ENCODE measurements at regions not wholly inside any gene's neighbourhood (a gene's known extent, or its start where the extent isn't known, plus 50 kb on each side); places are given as distances from the start of the nearest gene placed in this dataset.

DNA sequence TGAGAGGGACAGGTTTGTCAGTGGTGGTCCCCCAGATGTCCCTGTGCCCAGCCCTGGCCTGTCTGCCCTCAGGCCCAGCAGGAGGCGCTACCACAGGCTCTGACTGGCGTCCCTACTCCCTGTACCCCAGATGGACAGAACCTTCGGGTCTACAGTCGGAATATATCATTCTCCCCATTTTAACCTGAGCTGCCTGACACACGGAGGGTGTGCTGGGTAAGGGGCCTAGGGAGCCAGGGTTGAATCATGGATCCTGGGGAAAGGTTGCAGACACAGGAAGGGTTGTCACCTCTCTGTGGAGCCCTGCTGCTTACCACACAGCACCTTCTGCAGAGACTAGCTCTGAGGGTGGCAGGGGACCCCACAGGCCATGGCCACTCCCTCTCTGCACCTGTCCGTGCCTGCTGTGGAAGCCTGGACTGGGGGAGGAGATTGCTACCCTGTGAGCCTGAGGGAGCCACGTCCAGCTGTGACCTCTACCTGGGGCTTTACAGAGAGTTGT is 162.2 kb upstream of the ZNF267 start:
- no peak for TF ChIP-seq CREB1 (IDR thresholded peaks at IDR 0.05; ENCODE audit: low read depth)
- no peak for TF ChIP-seq CEBPB (IDR thresholded peaks at IDR 0.05)
- no peak for TF ChIP-seq MAX (IDR thresholded peaks at IDR 0.05)
- TF ChIP-seq TAF1 (IDR thresholded peaks at IDR 0.05; ENCODE audit: low read depth), result no peak
- TF ChIP-seq, protein P1, sequence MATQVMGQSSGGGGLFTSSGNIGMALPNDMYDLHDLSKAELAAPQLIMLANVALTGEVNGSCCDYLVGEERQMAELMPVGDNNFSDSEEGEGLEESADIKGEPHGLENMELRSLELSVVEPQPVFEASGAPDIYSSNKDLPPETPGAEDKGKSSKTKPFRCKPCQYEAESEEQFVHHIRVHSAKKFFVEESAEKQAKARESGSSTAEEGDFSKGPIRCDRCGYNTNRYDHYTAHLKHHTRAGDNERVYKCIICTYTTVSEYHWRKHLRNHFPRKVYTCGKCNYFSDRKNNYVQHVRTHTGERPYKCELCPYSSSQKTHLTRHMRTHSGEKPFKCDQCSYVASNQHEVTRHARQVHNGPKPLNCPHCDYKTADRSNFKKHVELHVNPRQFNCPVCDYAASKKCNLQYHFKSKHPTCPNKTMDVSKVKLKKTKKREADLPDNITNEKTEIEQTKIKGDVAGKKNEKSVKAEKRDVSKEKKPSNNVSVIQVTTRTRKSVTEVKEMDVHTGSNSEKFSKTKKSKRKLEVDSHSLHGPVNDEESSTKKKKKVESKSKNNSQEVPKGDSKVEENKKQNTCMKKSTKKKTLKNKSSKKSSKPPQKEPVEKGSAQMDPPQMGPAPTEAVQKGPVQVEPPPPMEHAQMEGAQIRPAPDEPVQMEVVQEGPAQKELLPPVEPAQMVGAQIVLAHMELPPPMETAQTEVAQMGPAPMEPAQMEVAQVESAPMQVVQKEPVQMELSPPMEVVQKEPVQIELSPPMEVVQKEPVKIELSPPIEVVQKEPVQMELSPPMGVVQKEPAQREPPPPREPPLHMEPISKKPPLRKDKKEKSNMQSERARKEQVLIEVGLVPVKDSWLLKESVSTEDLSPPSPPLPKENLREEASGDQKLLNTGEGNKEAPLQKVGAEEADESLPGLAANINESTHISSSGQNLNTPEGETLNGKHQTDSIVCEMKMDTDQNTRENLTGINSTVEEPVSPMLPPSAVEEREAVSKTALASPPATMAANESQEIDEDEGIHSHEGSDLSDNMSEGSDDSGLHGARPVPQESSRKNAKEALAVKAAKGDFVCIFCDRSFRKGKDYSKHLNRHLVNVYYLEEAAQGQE (IDR thresholded peaks at IDR 0.05; ENCODE audit: low read depth), result no peak
- TF ChIP-seq TEAD4 (IDR thresholded peaks at IDR 0.05), result no peak
- no peak for TF ChIP-seq NFIC (IDR thresholded peaks at IDR 0.05)
- no peak for TF ChIP-seq TCF12 (IDR thresholded peaks at IDR 0.05; ENCODE audit: low read depth)
- TF ChIP-seq EP300 (IDR thresholded peaks at IDR 0.05; ENCODE audit: borderline replicate concordance), result no peak
- no peak for TF ChIP-seq EGR1 (IDR thresholded peaks at IDR 0.05)
- TF ChIP-seq YY1 (IDR thresholded peaks at IDR 0.05; ENCODE audit: low read depth), result no peak
- no peak for TF ChIP-seq RAD21 (IDR thresholded peaks at IDR 0.05; ENCODE audit: low read depth)

Data from Ishikawa (cell line).